HG02884 (cell line): ENCODE measurements at regions not wholly inside any gene's neighbourhood (a gene's known extent, or its start where the extent isn't known, plus 50 kb on each side); places are given as distances from the start of the nearest gene placed in this dataset.
"Not testable (repeated sequence)": the region's sequence is repeated elsewhere in the genome, so short reads cannot be mapped to it uniquely, and the experiment has no call there.

ENCODE experiments used
- ATAC-seq: cut with Tn5 transposase; IDR thresholded peaks from one replicate; pipeline ENCODE4 v1.9.1; 2021; ENCODE audit warnings: mild to moderate bottlenecking, moderate library complexity; ENCODE audit not compliant: unreplicated experiment

- ATAC-seq: no peak
Observed at GRCh38 chrX:112946227-112946626, 105.6 kb upstream of the AMOT start.

GRCh38 chrX:112945826-112946225 lies 105.2 kb upstream of the AMOT start:
- ATAC-seq: no peak

- peak; percentile 62 for ATAC-seq
Observed at GRCh38 chrX:112941209-112941837, 100.7 kb upstream of the AMOT start.

- no peak for ATAC-seq
Observed at GRCh38 chrX:112935029-112935428, 94.4 kb upstream of the AMOT start.

GRCh38 chrX:112931900-112932299 lies 91.3 kb upstream of the AMOT start:
- no peak for ATAC-seq

- ATAC-seq: no peak
Observed at GRCh38 chrX:112931478-112931877, 90.8 kb upstream of the AMOT start.

- ATAC-seq: not testable (repeated sequence)
Observed at GRCh38 chrX:112923381-112923780, 82.8 kb upstream of the AMOT start.

GRCh38 chrX:112913807-112914206 lies 73.2 kb upstream of the AMOT start:
- no peak for ATAC-seq

GRCh38 chrX:112910418-112910817 lies 69.8 kb upstream of the AMOT start:
- no peak for ATAC-seq

- ATAC-seq: no peak
Observed at GRCh38 chrX:112901869-112902725, 61.5 kb upstream of the AMOT start.

- no peak for ATAC-seq
Observed at GRCh38 chrX:112896051-112896450, 55.4 kb upstream of the AMOT start.
